ENCODE measurements at regions not wholly inside any gene's neighbourhood (a gene's known extent, or its start where the extent isn't known, plus 50 kb on each side); places are given as distances from the start of the nearest gene placed in this dataset.

- no peaks in the 10 kb centered on the region for H3K9me3 ChIP-seq (replicated peaks in 1 of 2; ENCODE audit: control insufficient read depth in 1 of 2, insufficient read depth in 1 of 2, low read length in 2 of 2)
- no peaks in the 10 kb centered on the region for H3K4me1 ChIP-seq (ENCODE audit: control insufficient read depth in 1 of 2, insufficient read depth in 2 of 2, low read length in 2 of 2)
- no peak overlapping the region for H3K4me2 ChIP-seq (replicated peaks; ENCODE audit: extremely low read depth, low read length, poor library complexity, severe bottlenecking)
- H4K20me1 ChIP-seq (ENCODE audit: insufficient read depth, low read length), result no peaks in the 10 kb centered on the region
- Mint-ChIP-seq H3K4me3 (no peak overlapping the region), H3K4me1 (no peaks in the 10 kb centered on the region), H3K9me3 (peaks cover 0 to 4% (median 2%) of the 10 kb centered on the region in 7 donors), H3K36me3 (no peaks in the 10 kb centered on the region), H3K27ac (no peak overlapping the region), H3K27me3 (ENCODE audit: low read depth in 3 of 3) (no peaks in the 10 kb centered on the region)
- no peaks in the 10 kb centered on the region for H3K27me3 ChIP-seq (ENCODE audit: control insufficient read depth in 2 of 2, insufficient read depth in 2 of 2, low read length in 2 of 2)
- no peaks in the 10 kb centered on the region for H3K36me3 ChIP-seq (replicated peaks in 1 of 2; ENCODE audit: control insufficient read depth in 1 of 2, insufficient read depth in 2 of 2, low read length in 2 of 2)
- WGBS (ENCODE audit: insufficient coverage), result no CpG with 5 or more reads among the region's 2 CpGs
- H2AFZ ChIP-seq (ENCODE audit: insufficient read depth, low read depth, low read length, poor library complexity, severe bottlenecking), result no peak overlapping the region
- no peak for DNase-seq
- TF ChIP-seq, protein P1, sequence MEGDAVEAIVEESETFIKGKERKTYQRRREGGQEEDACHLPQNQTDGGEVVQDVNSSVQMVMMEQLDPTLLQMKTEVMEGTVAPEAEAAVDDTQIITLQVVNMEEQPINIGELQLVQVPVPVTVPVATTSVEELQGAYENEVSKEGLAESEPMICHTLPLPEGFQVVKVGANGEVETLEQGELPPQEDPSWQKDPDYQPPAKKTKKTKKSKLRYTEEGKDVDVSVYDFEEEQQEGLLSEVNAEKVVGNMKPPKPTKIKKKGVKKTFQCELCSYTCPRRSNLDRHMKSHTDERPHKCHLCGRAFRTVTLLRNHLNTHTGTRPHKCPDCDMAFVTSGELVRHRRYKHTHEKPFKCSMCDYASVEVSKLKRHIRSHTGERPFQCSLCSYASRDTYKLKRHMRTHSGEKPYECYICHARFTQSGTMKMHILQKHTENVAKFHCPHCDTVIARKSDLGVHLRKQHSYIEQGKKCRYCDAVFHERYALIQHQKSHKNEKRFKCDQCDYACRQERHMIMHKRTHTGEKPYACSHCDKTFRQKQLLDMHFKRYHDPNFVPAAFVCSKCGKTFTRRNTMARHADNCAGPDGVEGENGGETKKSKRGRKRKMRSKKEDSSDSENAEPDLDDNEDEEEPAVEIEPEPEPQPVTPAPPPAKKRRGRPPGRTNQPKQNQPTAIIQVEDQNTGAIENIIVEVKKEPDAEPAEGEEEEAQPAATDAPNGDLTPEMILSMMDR (IDR thresholded peaks at IDR 0.05), result no peak
- no peak overlapping the region for H3K27ac ChIP-seq (ENCODE audit: low read depth in 1 of 2, low read length in 2 of 2)
- H3K9ac ChIP-seq (ENCODE audit: insufficient read depth, low read length, poor library complexity, severe bottlenecking), result no peak overlapping the region
- intact Hi-C loops (cut with micrococcal nuclease), result no loop called here
- no peaks in the 10 kb centered on the region for H3K79me2 ChIP-seq (ENCODE audit: insufficient read depth, low read length)
- no peak overlapping the region for H3K4me3 ChIP-seq (replicated peaks in 1 of 3; ENCODE audit: low read depth in 2 of 3, low read length in 3 of 3)
Observed at GRCh38 chr13:72126424-72126823, 259.4 kb upstream of the DACH1 start.

DNA sequence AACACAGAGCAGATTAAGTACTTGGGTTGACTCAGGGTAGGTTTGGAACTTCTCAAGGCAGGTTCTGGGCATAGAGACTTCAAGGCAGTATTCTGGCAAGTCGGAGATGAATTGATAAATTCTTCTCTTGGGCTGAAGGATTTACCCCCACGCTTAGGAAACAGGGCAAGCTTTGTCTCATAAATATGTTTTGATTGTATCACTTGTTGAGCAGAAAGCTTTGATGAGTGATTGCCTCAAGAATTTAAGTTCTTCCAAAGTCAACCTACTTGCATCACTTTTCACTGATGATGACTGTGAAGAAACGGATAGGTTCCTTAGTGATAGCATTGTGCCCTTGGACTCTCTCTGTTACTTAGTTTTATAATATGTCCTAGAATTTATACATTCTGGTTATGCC lies 258.6 kb upstream of the DACH1 start:
- Mint-ChIP-seq H3K27ac (no peak overlapping the region), H3K9me3 (peaks cover 0 to 4% (median 1%) of the 10 kb centered on the region in 7 donors), H3K4me3 (no peak overlapping the region), H3K36me3 (no peaks in the 10 kb centered on the region), H3K27me3 (ENCODE audit: low read depth in 3 of 3) (no peaks in the 10 kb centered on the region), H3K4me1 (no peaks in the 10 kb centered on the region)
- DNase-seq, result no peak
- Histone ChIP-seq H3K27ac (ENCODE audit: low read depth in 1 of 2, low read length in 2 of 2) (no peak overlapping the region), H3K36me3 (replicated peaks in 1 of 2; ENCODE audit: control insufficient read depth in 1 of 2, insufficient read depth in 2 of 2, low read length in 2 of 2) (no peaks in the 10 kb centered on the region), H3K4me3 (replicated peaks in 1 of 3; ENCODE audit: low read depth in 2 of 3, low read length in 3 of 3) (no peak overlapping the region), H3K79me2 (ENCODE audit: insufficient read depth, low read length) (no peaks in the 10 kb centered on the region), H3K4me2 (replicated peaks; ENCODE audit: extremely low read depth, low read length, poor library complexity, severe bottlenecking) (no peak overlapping the region), H4K20me1 (ENCODE audit: insufficient read depth, low read length) (no peaks in the 10 kb centered on the region), H3K9ac (ENCODE audit: insufficient read depth, low read length, poor library complexity, severe bottlenecking) (no peak overlapping the region), H3K9me3 (replicated peaks in 1 of 2; ENCODE audit: control insufficient read depth in 1 of 2, insufficient read depth in 1 of 2, low read length in 2 of 2) (no peaks in the 10 kb centered on the region), H2AFZ (ENCODE audit: insufficient read depth, low read depth, low read length, poor library complexity, severe bottlenecking) (no peak overlapping the region), H3K4me1 (ENCODE audit: control insufficient read depth in 1 of 2, insufficient read depth in 2 of 2, low read length in 2 of 2) (no peaks in the 10 kb centered on the region), H3K27me3 (ENCODE audit: control insufficient read depth in 2 of 2, insufficient read depth in 2 of 2, low read length in 2 of 2) (no peaks in the 10 kb centered on the region)
- intact Hi-C loops (cut with micrococcal nuclease), result no loop called here
- TF ChIP-seq, protein P1 (IDR thresholded peaks at IDR 0.05), result no peak
- no CpG with 5 or more reads among the region's 3 CpGs for WGBS (ENCODE audit: insufficient coverage)

Measured in CD14-positive monocyte (primary cell).